GM12878 (cell line): ENCODE measurements at regions not wholly inside any gene's neighbourhood (a gene's known extent, or its start where the extent isn't known, plus 50 kb on each side); places are given as distances from the start of the nearest gene placed in this dataset.

ENCODE experiments used
- CTCF ChIP-seq, 3 experiments: IDR thresholded peaks in 2 of 3; conservative IDR thresholded peaks in 1 of 3; 2 replicates each; pipeline ENCODE4 v1.5.1; 2011; ENCODE audit warnings: low read depth in 3 of 3, low read length in 3 of 3, mild to moderate bottlenecking in 3 of 3, control low read depth in 2 of 3, moderate library complexity in 2 of 3, inconsistent platforms in 1 of 3, mixed read lengths in 1 of 3; ENCODE audit not compliant: control insufficient read depth in 2 of 3, insufficient read depth in 1 of 3; ENCODE audit errors: extremely low read depth in 1 of 3
- ESRRA ChIP-seq: IDR thresholded peaks from 2 replicates; pipeline ENCODE4 v1.6.1; 2012; ENCODE audit warnings: mild to moderate bottlenecking, low read length, improper control_type of control experiment
- HDGF ChIP-seq: fragments of 450-650 bp; IDR thresholded peaks from 2 replicates; pipeline ENCODE4 v1.6.1; 2016; ENCODE audit warnings: antibody characterized with exemption
- MAX ChIP-seq: IDR thresholded peaks from 2 replicates; pipeline ENCODE4 v1.6.1; 2012; ENCODE audit warnings: low read depth, low read length, improper control_type of control experiment
- MXI1 ChIP-seq: fragments of 150-350 bp; IDR thresholded peaks from 2 replicates; pipeline ENCODE4 v1.6.1; 2011; ENCODE audit warnings: low read depth, mild to moderate bottlenecking, inconsistent platforms, low read length, improper control_type of control experiment
- NKRF ChIP-seq: fragments of 450-650 bp; conservative IDR thresholded peaks from 2 replicates; pipeline ENCODE4 v1.6.1; 2017; ENCODE audit warnings: mild to moderate bottlenecking, moderate library complexity
- PKNOX1 ChIP-seq: fragments of 450-650 bp; IDR thresholded peaks from 2 replicates; pipeline ENCODE4 v1.6.1; 2016; ENCODE audit warnings: mild to moderate bottlenecking
- POLR2AphosphoS5 ChIP-seq: IDR thresholded peaks from 2 replicates; pipeline ENCODE4 v1.6.1; 2011; ENCODE audit warnings: mild to moderate bottlenecking, low read length, inconsistent platforms
- ZBTB40 ChIP-seq: fragments of 450-650 bp; IDR thresholded peaks from 2 replicates; pipeline ENCODE4 v1.6.1; 2016; ENCODE audit warnings: mild to moderate bottlenecking, moderate library complexity, borderline replicate concordance

GRCh38 chr5:56447232-56447631 lies 214.1 kb upstream of the ANKRD55 start:
- no peak for TF ChIP-seq ZBTB40
- no peak for TF ChIP-seq HDGF
- no peak for TF ChIP-seq MXI1
- no peak for TF ChIP-seq POLR2AphosphoS5
- no peak for TF ChIP-seq NKRF
- TF ChIP-seq MAX, result no peak
- no peak for TF ChIP-seq PKNOX1
- TF ChIP-seq CTCF (IDR thresholded peaks at IDR 0.05 in 2 of 3, conservative IDR thresholded peaks at IDR 0.05 in 1 of 3; ENCODE audit: control insufficient read depth in 2 of 3, extremely low read depth in 1 of 3, insufficient read depth in 1 of 3, low read depth in 3 of 3, low read length in 3 of 3), result no peak
- no peak for TF ChIP-seq ESRRA
